GM06990 (cell line): ENCODE measurements at regions not wholly inside any gene's neighbourhood (a gene's known extent, or its start where the extent isn't known, plus 50 kb on each side); places are given as distances from the start of the nearest gene placed in this dataset.

ENCODE experiments used
- DNase-seq: peaks from one replicate; pipeline ENCODE4 v3.0.0-alpha.2; 2011; ENCODE audit not compliant: insufficient read length; ENCODE audit errors: extremely low read depth
- H3K27me3 ChIP-seq: replicated peaks from 2 replicates; pipeline ENCODE4 v1.6.0; 2011; ENCODE audit warnings: low read length; ENCODE audit not compliant: control insufficient read depth, insufficient read depth
- H3K36me3 ChIP-seq: 2 replicates; pipeline ENCODE4 v1.5.1; 2011; ENCODE audit warnings: low read length; ENCODE audit not compliant: control insufficient read depth, insufficient read depth
- H3K4me3 ChIP-seq: replicated peaks from 2 replicates; pipeline ENCODE4 v1.5.1; 2011; ENCODE audit warnings: low read depth, mild to moderate bottlenecking, control low read depth, low read length
- TF ChIP-seq, protein P1 (sequence below): IDR thresholded peaks from 2 replicates; pipeline ENCODE4 v1.5.1; 2011; ENCODE audit warnings: low read length, control low read depth, mild to moderate bottlenecking, inconsistent platforms; ENCODE audit not compliant: insufficient read depth, poor library complexity, severe bottlenecking

DNA sequence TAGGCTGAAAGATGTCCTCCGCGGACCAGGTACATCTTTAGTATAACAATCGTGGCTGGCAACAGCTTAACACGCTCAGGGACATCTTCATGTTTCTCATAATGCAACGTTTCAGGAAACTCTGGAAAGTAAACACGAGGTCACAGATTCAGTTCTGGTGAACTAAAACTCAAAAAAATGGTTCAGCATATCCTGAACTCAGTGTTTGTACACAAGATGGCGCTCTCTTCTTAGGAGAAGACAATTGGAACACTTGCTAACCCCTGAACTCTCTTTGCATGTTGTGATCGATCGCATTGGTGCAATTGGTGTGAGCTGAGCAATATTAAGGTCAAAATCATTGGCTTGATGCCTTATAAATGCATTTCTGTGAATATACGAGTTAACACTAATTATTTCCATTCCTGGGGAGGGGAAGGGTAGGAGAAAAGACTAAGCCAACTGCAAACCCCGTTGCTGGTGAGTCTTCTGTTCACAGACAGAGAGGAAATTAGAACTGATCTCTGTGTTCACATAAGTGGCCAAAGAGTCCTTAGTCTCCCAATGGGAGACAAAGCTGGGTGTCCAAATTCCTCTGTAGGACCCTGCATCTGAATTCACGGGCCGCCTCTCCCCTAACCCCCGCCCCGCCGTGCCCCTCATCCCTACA lies 52.6 kb upstream of the FAM180A start:
- peaks cover 2% of the 10 kb centered on the region; the same call in 1 of the 2 replicates for H3K27me3 ChIP-seq
- H3K4me3 ChIP-seq, result no peak overlapping the region
- peak; percentile 9 for DNase-seq
- TF ChIP-seq, protein P1, sequence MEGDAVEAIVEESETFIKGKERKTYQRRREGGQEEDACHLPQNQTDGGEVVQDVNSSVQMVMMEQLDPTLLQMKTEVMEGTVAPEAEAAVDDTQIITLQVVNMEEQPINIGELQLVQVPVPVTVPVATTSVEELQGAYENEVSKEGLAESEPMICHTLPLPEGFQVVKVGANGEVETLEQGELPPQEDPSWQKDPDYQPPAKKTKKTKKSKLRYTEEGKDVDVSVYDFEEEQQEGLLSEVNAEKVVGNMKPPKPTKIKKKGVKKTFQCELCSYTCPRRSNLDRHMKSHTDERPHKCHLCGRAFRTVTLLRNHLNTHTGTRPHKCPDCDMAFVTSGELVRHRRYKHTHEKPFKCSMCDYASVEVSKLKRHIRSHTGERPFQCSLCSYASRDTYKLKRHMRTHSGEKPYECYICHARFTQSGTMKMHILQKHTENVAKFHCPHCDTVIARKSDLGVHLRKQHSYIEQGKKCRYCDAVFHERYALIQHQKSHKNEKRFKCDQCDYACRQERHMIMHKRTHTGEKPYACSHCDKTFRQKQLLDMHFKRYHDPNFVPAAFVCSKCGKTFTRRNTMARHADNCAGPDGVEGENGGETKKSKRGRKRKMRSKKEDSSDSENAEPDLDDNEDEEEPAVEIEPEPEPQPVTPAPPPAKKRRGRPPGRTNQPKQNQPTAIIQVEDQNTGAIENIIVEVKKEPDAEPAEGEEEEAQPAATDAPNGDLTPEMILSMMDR, result peak; percentile 72
- no peaks in the 10 kb centered on the region for H3K36me3 ChIP-seq

DNA sequence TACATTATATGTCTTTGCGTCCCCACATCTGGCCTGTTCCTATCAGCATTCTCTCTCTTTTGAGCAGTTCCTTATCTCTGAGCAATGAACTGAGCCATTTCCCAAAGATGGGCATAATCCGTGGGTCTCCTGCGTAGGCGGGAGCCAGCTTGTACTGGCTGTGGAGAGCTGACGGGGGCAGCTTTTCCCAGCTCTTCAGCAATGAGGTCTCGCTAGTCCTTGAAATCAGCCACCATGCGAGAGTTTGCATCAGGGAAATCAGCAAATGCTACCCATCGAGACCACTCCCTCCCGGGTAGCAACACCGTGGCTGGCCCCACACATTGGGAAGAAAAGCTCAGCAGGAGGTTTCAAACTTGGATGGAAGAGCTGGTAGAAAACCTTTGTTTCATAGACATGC lies 51.9 kb upstream of the FAM180A start:
- H3K36me3 ChIP-seq, result no peaks in the 10 kb centered on the region
- DNase-seq, result no peak
- TF ChIP-seq, protein P1, result no peak
- H3K27me3 ChIP-seq, result peaks cover 2% of the 10 kb centered on the region; the same call in 1 of the 2 replicates
- H3K4me3 ChIP-seq, result no peak overlapping the region

DNA sequence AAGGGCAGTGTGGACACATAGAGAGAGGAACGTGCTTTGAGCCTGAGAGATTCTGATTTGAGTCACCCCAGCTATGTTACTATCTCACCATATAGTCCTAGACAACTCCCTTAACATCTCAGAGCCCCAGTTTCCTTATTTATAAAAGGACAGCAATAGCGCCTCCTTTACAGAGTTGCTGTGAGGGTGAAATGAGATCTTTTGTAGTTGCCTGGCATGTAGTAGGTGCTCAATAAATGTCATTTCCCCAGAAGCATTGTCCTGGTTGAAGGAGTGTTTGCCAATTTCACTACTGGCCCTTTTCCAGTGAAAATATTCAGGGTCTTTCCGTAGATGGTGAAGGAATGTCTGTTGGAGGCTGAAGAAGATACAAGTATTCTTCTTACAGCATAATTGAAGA lies 51.3 kb upstream of the FAM180A start:
- H3K4me3 ChIP-seq, result no peak overlapping the region
- peaks cover 2% of the 10 kb centered on the region; the same call in 1 of the 2 replicates for H3K27me3 ChIP-seq
- TF ChIP-seq, protein P1, result no peak
- no peaks in the 10 kb centered on the region for H3K36me3 ChIP-seq
- DNase-seq, result no peak
